Tongue (tissue), 1 donor: ENCODE measurements at regions not wholly inside any gene's neighbourhood (a gene's known extent, or its start where the extent isn't known, plus 50 kb on each side); places are given as distances from the start of the nearest gene placed in this dataset.

ENCODE experiments used
- DNase-seq: peaks from one replicate; pipeline ENCODE4 v3.0.0-alpha.2; 2015

GRCh38 chr15:88403351-88403791 lies 63.8 kb downstream of the MRPL46 start:
- DNase-seq, result no peak

- peak; percentile 47 for DNase-seq
These were observed 65.1 kb downstream of the MRPL46 start for GRCh38 chr15:88401996-88402656.

DNA sequence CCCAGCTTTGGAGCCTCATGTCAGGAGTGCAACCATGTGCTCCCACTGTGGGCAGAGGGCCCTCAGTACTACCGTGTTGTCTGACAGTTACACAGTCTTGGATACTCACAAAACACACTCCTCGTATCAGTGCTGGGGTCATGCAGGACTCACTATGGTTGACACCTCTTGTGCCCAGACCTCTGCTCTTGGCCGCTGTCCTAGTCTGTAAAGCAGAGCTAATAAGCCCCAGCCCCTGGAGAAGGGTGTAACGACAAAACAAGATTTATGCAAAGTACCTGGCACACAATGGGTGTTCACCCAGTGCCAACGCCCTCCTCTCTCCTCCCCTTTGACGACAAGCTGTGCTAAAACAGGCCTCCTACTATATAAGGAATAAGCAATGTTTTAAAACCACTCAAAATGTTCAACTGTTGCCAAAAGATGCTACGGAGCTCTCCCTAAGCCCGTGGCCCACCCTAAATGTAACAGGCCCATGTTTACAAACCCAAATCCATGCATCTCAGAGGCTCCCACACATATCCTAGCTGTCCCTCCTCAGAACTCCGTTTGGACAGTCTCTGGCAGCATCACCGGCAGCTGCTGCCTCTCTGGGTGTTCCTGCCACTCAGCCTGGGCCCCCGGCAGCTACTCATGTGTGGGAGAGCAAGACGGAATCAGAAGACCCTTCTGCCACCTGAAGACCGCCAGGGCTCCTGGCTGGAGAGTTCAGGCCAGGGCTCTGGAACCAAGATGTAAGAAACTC lies 65.8 kb downstream of the MRPL46 start:
- DNase-seq, result peak; percentile 73

DNA sequence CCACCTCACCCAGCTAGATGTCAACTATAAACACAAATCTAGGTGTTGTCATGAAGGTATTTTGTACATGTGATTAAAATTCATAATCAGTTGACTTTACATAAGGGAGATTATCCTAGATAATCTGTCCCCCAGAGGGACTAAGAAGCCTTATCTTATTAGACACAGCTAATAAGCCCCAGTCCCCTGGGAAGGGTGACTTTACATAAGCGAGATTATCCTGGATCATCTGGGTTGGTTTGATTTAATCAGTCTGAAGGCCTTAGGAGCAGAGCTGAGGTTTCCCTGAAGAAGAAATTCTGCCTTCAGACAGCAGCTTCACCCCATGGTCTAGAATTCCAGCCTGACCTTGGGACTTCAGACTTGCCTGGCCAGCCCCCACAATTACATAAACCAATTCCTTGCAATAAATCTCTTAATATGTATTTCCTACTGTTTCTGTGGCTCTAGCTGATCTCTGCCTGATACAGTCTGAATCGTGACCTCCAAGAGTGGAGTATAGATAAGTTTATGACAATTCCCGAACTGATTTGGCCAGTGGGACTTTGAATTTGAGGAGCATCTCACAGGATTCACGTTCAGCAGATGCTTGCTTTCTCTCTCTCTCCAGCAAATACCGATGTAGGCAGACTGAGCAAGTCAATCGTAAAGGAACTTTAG lies 66.5 kb downstream of the MRPL46 start:
- DNase-seq, result peak; percentile 16

DNA sequence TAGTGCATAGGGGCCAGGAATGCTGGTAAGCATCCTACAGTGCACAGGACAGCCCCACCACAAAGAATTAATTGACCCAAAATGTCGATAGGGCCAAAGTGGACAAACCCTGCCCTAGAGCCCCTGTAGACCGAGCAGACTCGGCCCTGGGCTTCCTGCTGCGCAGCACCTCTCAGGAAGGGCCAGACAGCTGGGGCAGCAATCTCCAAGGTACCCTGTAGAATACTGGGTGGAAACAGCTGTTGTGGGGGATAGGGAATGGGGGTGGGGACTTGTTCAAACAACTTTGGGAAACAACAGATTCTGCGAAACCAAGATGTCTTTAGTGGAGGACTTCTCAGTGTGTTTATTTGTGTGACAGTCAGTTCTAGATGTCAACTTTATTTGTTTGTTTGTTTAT lies 67.1 kb downstream of the MRPL46 start:
- DNase-seq, result peak; percentile 22

DNA sequence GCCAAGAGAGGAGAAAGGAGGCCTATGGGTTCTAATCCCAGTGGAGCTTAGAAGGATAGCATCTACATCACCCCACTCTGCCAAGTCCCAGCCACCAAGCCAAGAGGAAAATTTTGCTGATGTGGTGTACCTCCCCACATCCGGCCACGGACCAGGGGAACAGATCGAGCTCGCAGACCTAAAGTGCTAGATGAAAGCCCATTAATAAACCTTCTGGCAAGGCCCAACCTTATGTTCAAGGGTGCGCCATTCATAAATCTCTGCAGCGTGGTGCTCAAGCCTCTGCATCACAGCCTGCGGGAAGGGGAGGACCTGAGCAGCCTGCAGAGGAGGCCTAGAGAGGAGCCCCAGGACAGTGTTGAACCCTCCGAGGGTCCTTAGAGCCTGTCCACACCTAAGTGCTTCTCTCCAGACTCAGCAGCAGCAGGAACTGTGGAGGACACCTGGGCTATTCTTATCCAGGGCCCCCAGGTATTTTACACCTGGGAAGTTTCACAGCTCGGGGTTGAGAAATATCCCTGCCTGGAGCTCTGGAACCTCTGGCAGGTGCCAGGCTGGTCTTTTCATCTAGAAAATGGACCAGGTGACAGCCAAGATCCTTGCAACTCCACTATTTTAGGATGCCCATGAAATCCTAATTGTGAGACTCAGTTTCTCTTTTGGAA lies 68.0 kb downstream of the MRPL46 start:
- DNase-seq, result no peak

DNA sequence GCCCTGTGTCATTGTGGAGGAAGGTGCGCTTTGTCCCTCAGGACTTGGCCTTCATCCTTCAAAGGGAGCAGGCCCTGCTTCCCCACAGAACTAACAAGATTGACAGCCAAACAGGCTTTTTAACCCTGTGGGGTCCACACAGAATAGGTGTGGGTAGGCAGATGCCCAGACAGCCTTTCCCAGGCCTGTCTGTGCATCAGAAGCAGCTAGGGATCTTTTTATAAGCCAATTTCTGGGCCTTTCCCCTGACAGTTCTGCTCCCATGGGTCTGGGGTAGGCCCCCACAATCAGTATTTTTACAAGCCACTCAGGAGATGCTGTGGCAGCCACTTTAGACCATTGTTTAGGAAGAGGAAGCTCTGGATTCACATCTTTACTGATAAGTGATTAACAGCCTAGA lies 69.2 kb downstream of the MRPL46 start:
- DNase-seq, result no peak

GRCh38 chr15:88397506-88397905 lies 69.7 kb downstream of the MRPL46 start:
- no peak for DNase-seq

DNA sequence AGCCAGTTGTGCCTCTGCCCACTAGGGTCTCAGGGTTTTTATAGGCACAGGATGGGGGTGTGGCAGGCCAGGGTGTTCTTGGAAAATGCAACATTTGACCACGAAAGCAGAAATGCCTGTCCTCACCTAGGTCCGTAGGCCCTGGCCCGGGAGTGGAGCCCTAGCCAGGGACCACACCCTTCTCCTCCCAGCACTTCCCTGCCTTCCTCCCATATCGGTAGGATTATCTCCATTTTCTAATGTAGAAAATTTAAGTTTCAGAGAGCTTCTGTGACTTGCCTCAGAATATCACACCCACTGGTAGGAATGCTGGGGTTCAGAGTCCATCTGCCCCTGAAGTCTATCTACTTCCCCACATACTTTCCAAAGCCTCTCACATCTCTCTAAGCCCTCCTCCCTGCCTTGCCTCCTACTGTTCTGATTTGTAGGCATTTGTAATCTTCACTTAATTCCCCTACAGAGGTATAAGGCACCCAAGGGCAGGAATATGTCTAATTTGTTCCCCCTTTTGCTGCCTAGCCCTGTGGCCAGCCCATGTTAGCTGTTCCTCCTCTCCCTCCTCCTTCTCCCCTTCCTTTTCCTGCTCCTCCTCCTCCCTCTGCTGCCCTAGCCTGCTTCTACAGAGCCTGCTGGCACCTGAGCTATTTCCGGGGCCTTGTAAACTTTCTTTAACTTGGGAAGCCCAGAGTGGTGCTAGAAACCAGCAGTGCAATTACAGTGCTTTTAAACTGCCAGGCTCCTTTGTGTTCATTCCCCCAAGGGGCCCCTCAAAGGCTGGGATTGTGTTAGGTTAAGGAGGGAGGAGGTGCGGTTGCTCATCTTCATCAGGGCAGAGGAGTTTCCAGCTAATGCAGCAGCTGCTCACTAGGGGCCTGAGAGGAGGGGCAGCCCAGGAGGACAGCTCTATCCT lies 71.1 kb downstream of the MRPL46 start:
- peak; percentile 21 for DNase-seq

DNA sequence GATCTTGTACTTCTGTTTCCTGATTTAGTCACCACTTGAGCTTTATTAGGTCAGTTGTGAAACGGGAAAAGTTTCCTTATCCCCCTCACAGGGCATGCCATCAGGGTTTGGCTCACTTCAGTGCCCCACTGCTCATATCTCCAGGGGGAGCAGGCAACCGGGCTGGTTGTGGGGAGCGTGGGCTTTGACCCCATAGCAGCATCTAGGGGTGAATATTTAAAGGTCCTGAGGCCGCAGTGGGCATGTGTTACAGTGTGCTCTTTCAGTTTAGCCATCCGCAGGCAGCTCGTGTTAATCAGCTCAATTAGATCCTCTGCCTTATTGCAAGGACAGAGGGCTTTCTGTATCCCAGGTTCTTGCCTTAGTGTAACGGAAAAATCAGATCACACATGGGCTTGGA lies 71.9 kb downstream of the MRPL46 start:
- DNase-seq, result no peak

DNA sequence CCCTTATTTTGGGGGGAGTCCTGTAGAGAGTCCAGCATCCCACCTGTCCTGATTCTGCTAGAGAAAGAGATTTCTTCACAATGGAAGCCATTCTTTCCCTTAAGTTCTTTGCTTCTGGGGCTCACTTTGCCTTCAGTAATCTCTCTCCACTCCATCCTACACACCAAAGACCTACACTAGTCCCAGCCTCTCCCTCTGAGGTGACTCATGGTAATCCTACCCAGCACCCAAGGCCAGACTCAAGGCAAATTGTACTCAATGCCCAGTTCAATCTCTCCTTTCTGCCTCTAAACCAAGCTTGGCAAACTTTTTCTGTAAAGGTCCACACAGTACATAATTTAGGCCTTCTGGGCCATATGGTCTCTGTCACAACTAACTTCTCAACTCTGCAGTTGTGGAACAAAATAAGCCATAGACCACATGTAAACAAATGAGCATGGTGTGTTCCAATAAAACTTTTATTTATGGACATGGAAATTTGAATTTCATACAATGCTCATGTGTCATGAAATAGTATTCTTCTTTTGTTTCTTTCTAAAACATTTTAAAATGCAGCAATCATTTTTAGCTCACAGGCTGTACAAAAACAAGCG lies 72.5 kb downstream of the MRPL46 start:
- peak; percentile 26 for DNase-seq

GRCh38 chr15:88393719-88394519 lies 73.3 kb downstream of the MRPL46 start:
- DNase-seq, result no peak

DNA sequence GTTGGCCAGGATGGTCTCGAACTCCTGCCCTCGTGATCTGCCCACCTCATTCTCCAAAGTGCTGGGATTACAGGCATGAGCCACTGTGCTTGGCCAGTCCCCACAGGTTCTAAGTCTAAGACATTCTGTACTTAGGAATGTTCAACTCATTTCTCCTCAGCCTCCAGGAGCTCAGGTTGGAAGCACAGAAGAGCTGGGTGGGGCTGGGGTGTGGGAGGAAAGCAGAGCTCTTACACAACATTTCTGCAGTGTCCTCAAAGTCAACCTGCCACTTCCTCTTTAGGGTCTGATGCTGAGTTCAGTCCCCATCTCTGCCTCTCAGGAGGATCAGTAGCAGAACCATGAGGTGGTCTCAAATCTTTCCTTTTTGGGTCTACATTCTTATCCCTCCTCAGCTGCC lies 75.5 kb downstream of the MRPL46 start:
- DNase-seq, result no peak

DNA sequence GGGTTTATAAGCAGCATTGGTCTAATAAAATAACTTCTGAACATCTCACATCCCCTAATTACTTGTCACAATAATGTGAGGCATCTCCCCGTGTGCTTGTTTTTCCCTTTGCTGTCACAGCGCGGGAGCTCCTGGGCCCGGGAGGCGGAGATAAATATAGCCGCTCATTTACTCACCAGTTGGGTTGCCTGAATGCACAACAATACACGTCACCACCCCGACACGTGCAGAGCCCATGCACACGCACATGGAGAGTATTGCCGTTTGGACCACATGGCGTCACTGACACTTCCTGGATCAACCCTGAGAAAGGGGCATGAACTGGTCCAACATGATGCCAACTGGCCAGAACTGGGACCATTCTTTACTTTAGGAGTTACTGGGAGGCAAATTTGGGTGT lies 76.2 kb downstream of the MRPL46 start:
- DNase-seq, result no peak

GRCh38 chr15:88390164-88390901 lies 76.9 kb downstream of the MRPL46 start:
- no peak for DNase-seq

DNA sequence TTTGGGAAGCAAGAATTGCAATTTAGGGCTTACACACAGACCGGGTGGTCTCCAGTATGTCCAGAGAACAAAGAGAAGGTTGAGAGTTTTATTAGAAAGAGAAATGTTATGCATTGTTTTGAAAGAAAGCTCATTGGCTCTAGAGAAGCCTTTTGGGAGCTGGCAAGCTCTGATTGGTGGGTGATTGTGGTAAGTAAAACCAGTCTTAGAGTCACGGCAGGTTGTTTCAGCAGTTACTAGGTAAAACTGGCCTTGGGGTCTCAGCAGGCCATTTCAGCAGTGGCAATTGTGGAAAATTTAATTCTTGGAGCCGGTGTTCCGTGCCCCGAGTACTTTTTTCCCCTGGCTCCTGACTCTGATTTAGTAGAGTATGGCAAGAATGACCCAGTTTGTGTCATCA lies 78.1 kb downstream of the MRPL46 start:
- DNase-seq, result no peak

GRCh38 chr15:88388686-88389085 lies 78.5 kb downstream of the MRPL46 start:
- no peak for DNase-seq

GRCh38 chr15:88385078-88385700 lies 82.0 kb downstream of the MRPL46 start:
- DNase-seq, result no peak

GRCh38 chr15:88383354-88383753 lies 83.8 kb downstream of the MRPL46 start:
- DNase-seq, result no peak
